HepG2 (cell line): ENCODE measurements at regions not wholly inside any gene's neighbourhood (a gene's known extent, or its start where the extent isn't known, plus 50 kb on each side); places are given as distances from the start of the nearest gene placed in this dataset.

Source experiments
- ATAC-seq: fragments of 200-7000 bp; cut with Tn5 transposase; 3 replicates; pipeline ENCODE4 v1.9.1; 2020; ENCODE audit warnings: mild to moderate bottlenecking, moderate library complexity
- BruUV-seq: library from RNA; stranded (reverse); fragments of 400-500 nt; replicated peaks from 2 replicates; lab custom pipeline; 2021; lab: Mats Ljungman, UMichigan
- CTCF ChIA-PET: fragments of 300-600 bp; formaldehyde crosslinking; extraction: SDS; loops from one replicate; lab custom pipeline; 2021; ENCODE audit warnings: low total read pairs, inconsistent platforms, low intra/inter-chr PET ratio; lab: Yijun Ruan, JAX
- POLR2A ChIA-PET: fragments of 350-600 bp; sonication (Branson Sonifier 250); formaldehyde crosslinking; loops from one replicate; lab custom pipeline; 2020; ENCODE audit warnings: antibody characterized with exemption, inconsistent platforms; lab: Yijun Ruan, JAX
- DNase-seq: peaks from one replicate; pipeline ENCODE4 v3.0.0-alpha.2; 2015; ENCODE audit warnings: low spot score
- FAIRE-seq: peaks from 3 replicates; lab custom pipeline; 2011; peaks lifted over from hg19 to GRCh38; lab: Jason Lieb, UNC
- H2AFZ ChIP-seq: one replicate; pipeline ENCODE4 v1.6.1; 2011; ENCODE audit warnings: low read length, inconsistent platforms
- H3K27ac ChIP-seq: fragments of 300-600 bp; 3 replicates; pipeline ENCODE4 v1.8.0; 2011; ENCODE audit warnings: mixed run types, mild to moderate bottlenecking, mixed read lengths, low read length, inconsistent platforms; ENCODE audit not compliant: insufficient read depth; ENCODE audit errors: extremely low read length
- H3K27me3 ChIP-seq, 2 experiments: fragments of 200-600 bp in 1 of 2; 2 replicates in 1 of 2; 3 replicates in 1 of 2; pipeline versions ENCODE4 v1.6.0 to v1.8.0; 2011; ENCODE audit warnings: low read length in 2 of 2, mild to moderate bottlenecking in 2 of 2, moderate library complexity in 2 of 2, inconsistent platforms in 1 of 2; ENCODE audit not compliant: insufficient read depth in 2 of 2, control insufficient read depth in 1 of 2
- H3K36me3 ChIP-seq, 2 experiments: fragments of 200-600 bp in 1 of 2; replicated peaks in 1 of 2; 2 replicates in 1 of 2; 3 replicates in 1 of 2; pipeline versions ENCODE4 v1.5.1 to v1.8.0; 2011; ENCODE audit warnings: low read length in 2 of 2, inconsistent platforms in 1 of 2; ENCODE audit not compliant: insufficient read depth in 2 of 2, control insufficient read depth in 1 of 2
- H3K4me1 ChIP-seq: 2 replicates; pipeline ENCODE4 v1.5.1; 2012; ENCODE audit warnings: low read length, inconsistent platforms; ENCODE audit not compliant: insufficient read depth
- H3K4me2 ChIP-seq: 2 replicates; pipeline ENCODE4 v1.6.0; 2011; ENCODE audit warnings: low read depth, low read length, inconsistent platforms
- H3K4me3 ChIP-seq, 3 experiments: fragments of 200-600 bp in 1 of 3; sonication (generic), shearing (Covaris generic) in 1 of 3; replicated peaks in 1 of 3; 2 replicates each; pipeline ENCODE4 v1.5.1; 2011 to 2016; ENCODE audit warnings: low read length in 3 of 3, inconsistent platforms in 2 of 3, low read depth in 2 of 3, mild to moderate bottlenecking in 2 of 3, control low read depth in 1 of 3, mixed read lengths in 1 of 3; ENCODE audit not compliant: insufficient read depth in 1 of 3
- H3K79me2 ChIP-seq: one replicate; pipeline ENCODE4 v1.6.1; 2011; ENCODE audit warnings: low read length, inconsistent platforms; ENCODE audit not compliant: insufficient read depth
- H3K9ac ChIP-seq: 2 replicates; pipeline ENCODE4 v1.6.0; 2011; ENCODE audit warnings: mild to moderate bottlenecking, low read depth, low read length, inconsistent platforms; ENCODE audit not compliant: insufficient read depth
- H3K9me3 ChIP-seq: 2 replicates; pipeline ENCODE4 v1.5.1; 2012; ENCODE audit warnings: mild to moderate bottlenecking, low read length
- H4K20me1 ChIP-seq: 2 replicates; pipeline ENCODE4 v1.6.0; 2011; ENCODE audit warnings: inconsistent platforms, mild to moderate bottlenecking, low read length, moderate library complexity; ENCODE audit not compliant: insufficient read depth
- BHLHE40 ChIP-seq: IDR thresholded peaks from 2 replicates; pipeline ENCODE4 v1.6.1; 2011; ENCODE audit warnings: low read length, improper control_type of control experiment
- GATA4 ChIP-seq: sonication (generic); IDR thresholded peaks from 2 replicates; pipeline ENCODE4 v1.6.1; 2016; ENCODE audit warnings: antibody characterized with exemption, low read depth, borderline replicate concordance
- JARID2 ChIP-seq: sonication (generic); formaldehyde crosslinking; IDR thresholded peaks from 2 replicates; pipeline ENCODE4 v1.8.1; 2023; ENCODE audit warnings: missing genetic modification reagents, inconsistent platforms; ENCODE audit not compliant: insufficient replicate concordance
- MAZ ChIP-seq, 2 experiments: sonication (generic) in 1 of 2; formaldehyde crosslinking in 1 of 2; IDR thresholded peaks; 2 replicates each; pipeline versions ENCODE4 v1.5.0 to v1.6.1; 2012 to 2020; ENCODE audit warnings: low read depth in 2 of 2, mild to moderate bottlenecking in 2 of 2, borderline replicate concordance in 1 of 2, improper control_type of control experiment in 1 of 2, low read length in 1 of 2, missing genetic modification reagents in 1 of 2, moderate library complexity in 1 of 2
- PHF5A ChIP-seq: IDR thresholded peaks from one replicate; pipeline ENCODE4 v1.6.1; 2018; ENCODE audit warnings: low read depth, missing genetic modification reagents; ENCODE audit not compliant: unreplicated experiment
- RXRB ChIP-seq: IDR thresholded peaks from 2 replicates; pipeline ENCODE4 v1.6.1; 2016; ENCODE audit warnings: borderline replicate concordance, missing genetic modification reagents, missing compliant biosample characterization
- XBP1 ChIP-seq: sonication (generic); formaldehyde crosslinking; IDR thresholded peaks from 2 replicates; pipeline ENCODE4 v1.5.0; 2020; ENCODE audit warnings: missing genetic modification reagents
- ZNF335 ChIP-seq: sonication (generic); formaldehyde crosslinking; IDR thresholded peaks from 2 replicates; pipeline ENCODE4 v1.4.0; 2020; ENCODE audit warnings: missing genetic modification reagents
- ZNF451 ChIP-seq: sonication (generic); formaldehyde crosslinking; IDR thresholded peaks from 2 replicates; pipeline ENCODE4 v1.5.0; 2020; ENCODE audit warnings: mild to moderate bottlenecking, missing genetic modification reagents
- ZNF564 ChIP-seq: sonication (generic); formaldehyde crosslinking; IDR thresholded peaks from 2 replicates; pipeline ENCODE4 v1.8.1; 2023; ENCODE audit warnings: mild to moderate bottlenecking, missing genetic modification reagents
- ZNF883 ChIP-seq: sonication (generic); formaldehyde crosslinking; IDR thresholded peaks from 2 replicates; pipeline ENCODE4 v1.5.1; 2020; ENCODE audit warnings: mild to moderate bottlenecking, missing genetic modification reagents; ENCODE audit errors: not compliant biosample characterization
- WGBS: methylation state at CpG from one replicate; pipeline ENCODE4 v1.1.6; 2017; ENCODE audit warnings: low lambda C conversion rate; 5-methylcytosine and 5-hydroxymethylcytosine counted together
- in situ Hi-C: cut with HindIII; loops from 2 replicates; pipeline ENCODE4 v1.10.0; 2017; ENCODE audit warnings: low pct_unique_long_range_greater_than_20kb; ENCODE audit not compliant: extremely low pct_ligation_motif_present
- intact Hi-C: fragments of 100-400 bp; cut with micrococcal nuclease; formaldehyde crosslinking; loops from one replicate; pipeline ENCODE4 v1.10.0; 2022; ENCODE audit not compliant: unreplicated experiment
- TF ChIP-seq, protein P1 (sequence below): sonication (generic); formaldehyde crosslinking; IDR thresholded peaks from 2 replicates; pipeline ENCODE4 v1.8.1; 2023; ENCODE audit warnings: missing genetic modification reagents, inconsistent platforms, borderline replicate concordance
- TF ChIP-seq, protein P2 (sequence below): sonication (generic); formaldehyde crosslinking; IDR thresholded peaks from 2 replicates; pipeline ENCODE4 v1.4.0; 2020; ENCODE audit warnings: mild to moderate bottlenecking, missing genetic modification reagents
- TF ChIP-seq, protein P3 (sequence below): sonication (generic); formaldehyde crosslinking; IDR thresholded peaks from 2 replicates; pipeline ENCODE4 v1.8.1; 2023; ENCODE audit warnings: missing genetic modification reagents, mild to moderate bottlenecking, borderline replicate concordance
- TF ChIP-seq, protein P4 (sequence below): sonication (generic); formaldehyde crosslinking; IDR thresholded peaks from 2 replicates; pipeline ENCODE4 v1.8.1; 2023; ENCODE audit warnings: mild to moderate bottlenecking, missing genetic modification reagents, borderline replicate concordance
- TF ChIP-seq, protein P5 (sequence below): IDR thresholded peaks from 2 replicates; pipeline ENCODE4 v1.6.1; 2018; ENCODE audit warnings: missing genetic modification reagents, mild to moderate bottlenecking, missing compliant biosample characterization
- TF ChIP-seq, protein P6 (sequence below): sonication (generic); formaldehyde crosslinking; conservative IDR thresholded peaks from 2 replicates; pipeline ENCODE4 v1.8.1; 2023; ENCODE audit warnings: missing genetic modification reagents

DNA sequence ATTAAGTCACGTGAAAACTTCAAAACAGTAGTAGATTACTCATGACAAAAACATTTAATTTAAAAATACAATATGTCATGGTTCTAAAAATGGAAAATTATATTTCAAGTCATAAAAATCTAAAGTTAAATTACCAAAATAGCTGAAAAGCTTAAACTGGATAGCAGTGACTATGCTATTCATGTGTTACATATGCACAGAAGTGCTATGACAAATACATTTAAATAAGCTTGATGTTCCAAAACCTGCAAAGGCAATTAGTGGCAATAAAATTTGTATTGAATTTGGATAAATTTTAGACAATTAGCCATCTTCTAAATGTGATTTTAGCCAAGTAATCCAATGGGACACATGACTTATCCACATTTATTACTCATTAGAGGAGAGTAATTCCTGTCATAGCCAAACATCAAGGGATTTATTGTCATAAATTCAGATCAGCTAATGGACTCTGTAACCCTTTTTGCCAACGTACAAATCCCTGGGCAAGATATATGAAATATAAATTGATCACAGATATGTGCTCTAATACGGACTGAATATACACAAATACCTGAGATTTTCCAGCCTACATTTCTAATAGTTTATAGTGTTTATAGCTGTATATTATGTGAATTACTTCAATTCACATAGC is 419.4 kb downstream of the ISL1 start (continued):
- TF ChIP-seq, protein P1, sequence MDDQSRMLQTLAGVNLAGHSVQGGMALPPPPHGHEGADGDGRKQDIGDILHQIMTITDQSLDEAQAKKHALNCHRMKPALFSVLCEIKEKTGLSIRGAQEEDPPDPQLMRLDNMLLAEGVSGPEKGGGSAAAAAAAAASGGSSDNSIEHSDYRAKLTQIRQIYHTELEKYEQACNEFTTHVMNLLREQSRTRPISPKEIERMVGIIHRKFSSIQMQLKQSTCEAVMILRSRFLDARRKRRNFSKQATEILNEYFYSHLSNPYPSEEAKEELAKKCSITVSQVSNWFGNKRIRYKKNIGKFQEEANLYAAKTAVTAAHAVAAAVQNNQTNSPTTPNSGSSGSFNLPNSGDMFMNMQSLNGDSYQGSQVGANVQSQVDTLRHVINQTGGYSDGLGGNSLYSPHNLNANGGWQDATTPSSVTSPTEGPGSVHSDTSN (CRISPR knock-in tag), result no peak
- TF ChIP-seq, protein P2, sequence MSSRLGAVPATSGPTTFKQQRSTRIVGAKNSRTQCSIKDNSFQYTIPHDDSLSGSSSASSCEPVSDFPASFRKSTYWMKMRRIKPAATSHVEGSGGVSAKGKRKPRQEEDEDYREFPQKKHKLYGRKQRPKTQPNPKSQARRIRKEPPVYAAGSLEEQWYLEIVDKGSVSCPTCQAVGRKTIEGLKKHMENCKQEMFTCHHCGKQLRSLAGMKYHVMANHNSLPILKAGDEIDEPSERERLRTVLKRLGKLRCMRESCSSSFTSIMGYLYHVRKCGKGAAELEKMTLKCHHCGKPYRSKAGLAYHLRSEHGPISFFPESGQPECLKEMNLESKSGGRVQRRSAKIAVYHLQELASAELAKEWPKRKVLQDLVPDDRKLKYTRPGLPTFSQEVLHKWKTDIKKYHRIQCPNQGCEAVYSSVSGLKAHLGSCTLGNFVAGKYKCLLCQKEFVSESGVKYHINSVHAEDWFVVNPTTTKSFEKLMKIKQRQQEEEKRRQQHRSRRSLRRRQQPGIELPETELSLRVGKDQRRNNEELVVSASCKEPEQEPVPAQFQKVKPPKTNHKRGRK, result no peak
- TF ChIP-seq PHF5A (CRISPR knock-in tag), result no peak
- TF ChIP-seq GATA4, result no peak
- no peak for TF ChIP-seq XBP1 (CRISPR knock-in tag)

DNA sequence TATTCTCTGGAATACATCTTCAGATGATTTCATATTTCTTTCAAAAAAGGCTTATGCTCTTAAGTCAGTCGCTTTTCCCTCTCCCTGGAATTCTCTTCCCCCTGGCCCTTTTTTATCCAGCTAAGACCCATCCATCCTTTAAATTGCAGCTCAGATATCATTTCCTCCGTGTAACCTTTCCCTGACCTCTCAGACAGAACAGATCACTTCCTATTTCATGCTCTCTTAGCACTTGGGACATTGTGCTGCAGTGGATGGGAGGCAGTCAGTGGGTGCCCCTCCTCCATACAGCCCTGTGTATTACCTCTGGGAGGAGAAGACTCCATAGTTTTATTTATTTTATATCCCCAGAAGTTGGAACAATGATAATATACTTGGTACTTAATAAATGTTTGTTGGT is 423.4 kb downstream of the ISL1 start:
- CTCF ChIA-PET, result no interaction called here
- in situ Hi-C loops (no loop called here), intact Hi-C loops (no loop called here)
- ATAC-seq (no peak), FAIRE-seq (no peak), DNase-seq (no peak)
- Histone ChIP-seq H4K20me1 (no peaks in the 10 kb centered on the region), H3K4me1 (no peaks in the 10 kb centered on the region), H3K9me3 (no peaks in the 10 kb centered on the region), H3K79me2 (no peaks in the 10 kb centered on the region), H3K27ac (no peak overlapping the region), H3K4me2 (no peak overlapping the region), H3K4me3 (no peak overlapping the region), H3K27me3 (no peaks in the 10 kb centered on the region), H3K36me3 (no peaks in the 10 kb centered on the region), H3K9ac (no peak overlapping the region), H2AFZ (no peak overlapping the region)
- no TSS peak for BruUV-seq
- POLR2A ChIA-PET, result no interaction called here
- WGBS, result 0% methylated on average over 2 of the region's 2 CpGs
- TF ChIP-seq ZNF335 (CRISPR knock-in tag) (no peak), XBP1 (CRISPR knock-in tag) (no peak), JARID2 (no peak), ZNF564 (CRISPR knock-in tag) (no peak), ZNF883 (CRISPR knock-in tag) (no peak), MAZ (IDR thresholded peaks at IDR 0.05; ENCODE audit: borderline replicate concordance, low read depth, low read length) (no peak), MAZ (CRISPR knock-in tag; IDR thresholded peaks at IDR 0.05; ENCODE audit: low read depth) (no peak), ZNF451 (CRISPR knock-in tag) (no peak), BHLHE40 (no peak), RXRB (CRISPR knock-in tag) (no peak)
- TF ChIP-seq, protein P3, sequence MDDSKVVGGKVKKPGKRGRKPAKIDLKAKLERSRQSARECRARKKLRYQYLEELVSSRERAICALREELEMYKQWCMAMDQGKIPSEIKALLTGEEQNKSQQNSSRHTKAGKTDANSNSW (CRISPR knock-in tag), result no peak
- TF ChIP-seq, protein P4, sequence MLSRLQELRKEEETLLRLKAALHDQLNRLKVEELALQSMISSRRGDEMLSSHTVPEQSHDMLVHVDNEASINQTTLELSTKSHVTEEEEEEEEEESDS (CRISPR knock-in tag), result no peak
- TF ChIP-seq, protein P5, sequence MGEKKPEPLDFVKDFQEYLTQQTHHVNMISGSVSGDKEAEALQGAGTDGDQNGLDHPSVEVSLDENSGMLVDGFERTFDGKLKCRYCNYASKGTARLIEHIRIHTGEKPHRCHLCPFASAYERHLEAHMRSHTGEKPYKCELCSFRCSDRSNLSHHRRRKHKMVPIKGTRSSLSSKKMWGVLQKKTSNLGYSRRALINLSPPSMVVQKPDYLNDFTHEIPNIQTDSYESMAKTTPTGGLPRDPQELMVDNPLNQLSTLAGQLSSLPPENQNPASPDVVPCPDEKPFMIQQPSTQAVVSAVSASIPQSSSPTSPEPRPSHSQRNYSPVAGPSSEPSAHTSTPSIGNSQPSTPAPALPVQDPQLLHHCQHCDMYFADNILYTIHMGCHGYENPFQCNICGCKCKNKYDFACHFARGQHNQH (CRISPR knock-in tag), result no peak
- TF ChIP-seq, protein P6, sequence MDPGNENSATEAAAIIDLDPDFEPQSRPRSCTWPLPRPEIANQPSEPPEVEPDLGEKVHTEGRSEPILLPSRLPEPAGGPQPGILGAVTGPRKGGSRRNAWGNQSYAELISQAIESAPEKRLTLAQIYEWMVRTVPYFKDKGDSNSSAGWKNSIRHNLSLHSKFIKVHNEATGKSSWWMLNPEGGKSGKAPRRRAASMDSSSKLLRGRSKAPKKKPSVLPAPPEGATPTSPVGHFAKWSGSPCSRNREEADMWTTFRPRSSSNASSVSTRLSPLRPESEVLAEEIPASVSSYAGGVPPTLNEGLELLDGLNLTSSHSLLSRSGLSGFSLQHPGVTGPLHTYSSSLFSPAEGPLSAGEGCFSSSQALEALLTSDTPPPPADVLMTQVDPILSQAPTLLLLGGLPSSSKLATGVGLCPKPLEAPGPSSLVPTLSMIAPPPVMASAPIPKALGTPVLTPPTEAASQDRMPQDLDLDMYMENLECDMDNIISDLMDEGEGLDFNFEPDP (CRISPR knock-in tag), result no peak
